ENCODE measurements at regions not wholly inside any gene's neighbourhood (a gene's known extent, or its start where the extent isn't known, plus 50 kb on each side); places are given as distances from the start of the nearest gene placed in this dataset.

- Histone ChIP-seq H3K4me3 (no peak overlapping the region), H3K9me3 (replicated peaks) (no peaks in the 10 kb centered on the region), H3K36me3 (no peaks in the 10 kb centered on the region), H3K27ac (no peak overlapping the region), H3K27me3 (replicated peaks) (no peaks in the 10 kb centered on the region), H3K4me1 (replicated peaks) (peaks cover 8% of the 10 kb centered on the region; the same call in 1 of the 2 replicates)
- no peak for DNase-seq (ENCODE audit: low read depth in 1 of 2, low spot score in 2 of 2)
Measured at GRCh38 chr1:117783606-117784396, 145.6 kb downstream of the GDAP2 start.

DNA sequence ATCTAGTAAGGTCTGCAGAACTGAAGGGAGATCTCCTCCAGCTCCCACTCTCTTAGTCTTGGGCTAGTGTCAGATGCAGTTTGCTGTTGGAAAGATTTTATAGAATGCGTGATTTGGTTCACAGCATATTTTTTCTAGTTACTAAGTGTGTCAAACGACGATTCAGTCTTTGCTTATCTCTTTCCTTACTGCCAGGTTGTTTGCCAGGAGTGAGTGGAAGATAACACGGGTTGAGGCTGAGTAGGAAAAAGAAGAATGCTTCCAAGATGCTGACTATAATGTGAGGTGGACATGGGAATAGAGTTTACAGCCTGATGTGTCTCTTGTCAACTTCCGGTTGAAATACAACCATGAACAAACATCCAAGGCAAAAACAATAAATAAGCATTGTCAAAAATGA lies 141.4 kb downstream of the GDAP2 start:
- DNase-seq (ENCODE audit: low read depth in 1 of 2, low spot score in 2 of 2): no peak
- Histone ChIP-seq H3K4me1 (replicated peaks) (0 out of 2 replicates have a peak, but pooled peaks cover 4% of the 10 kb centered on the region), H3K9me3 (replicated peaks) (no peaks in the 10 kb centered on the region)

GRCh38 chr1:117793413-117793812 lies 136.0 kb downstream of the GDAP2 start:
- peaks cover 30% of the 10 kb centered on the region for H3K4me1 ChIP-seq (replicated peaks)
- no peak overlapping the region for H3K27ac ChIP-seq
- no peaks in the 10 kb centered on the region for H3K9me3 ChIP-seq (replicated peaks)
- no peak overlapping the region for H3K4me3 ChIP-seq
- H3K36me3 ChIP-seq: no peaks in the 10 kb centered on the region
- no peak for DNase-seq (ENCODE audit: low read depth in 1 of 2, low spot score in 2 of 2)
- no peaks in the 10 kb centered on the region for H3K27me3 ChIP-seq (replicated peaks)

More for the DNA sequence above, 141.4 kb downstream of the GDAP2 start:
- Histone ChIP-seq H3K36me3 (no peaks in the 10 kb centered on the region), H3K27me3 (replicated peaks) (no peaks in the 10 kb centered on the region), H3K4me3 (no peak overlapping the region), H3K27ac (no peak overlapping the region)

DNA sequence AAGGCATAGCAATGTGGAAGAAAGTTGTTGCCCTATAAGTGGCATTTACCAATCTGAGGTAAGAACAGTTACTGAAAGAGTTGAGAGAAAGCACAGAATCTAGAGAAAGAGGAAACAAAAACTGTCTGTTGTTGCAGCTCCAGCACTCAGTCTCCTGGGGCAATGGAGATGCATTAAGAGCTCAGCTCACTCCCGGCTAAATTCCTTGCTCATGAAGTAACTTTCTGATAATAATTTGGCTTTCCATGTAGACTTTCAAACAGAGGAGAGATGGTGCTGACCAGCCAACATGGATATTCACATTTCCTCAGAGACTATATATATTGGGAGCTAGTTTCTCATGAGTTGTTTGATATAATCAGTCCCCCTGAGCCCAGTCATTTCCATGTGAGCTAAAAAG lies 135.3 kb downstream of the GDAP2 start:
- H3K4me1 ChIP-seq (replicated peaks): peaks cover 30% of the 10 kb centered on the region
- H3K27ac ChIP-seq: peak overlapping the region; percentile 20; the same call in 1 of the 2 replicates

DNA sequence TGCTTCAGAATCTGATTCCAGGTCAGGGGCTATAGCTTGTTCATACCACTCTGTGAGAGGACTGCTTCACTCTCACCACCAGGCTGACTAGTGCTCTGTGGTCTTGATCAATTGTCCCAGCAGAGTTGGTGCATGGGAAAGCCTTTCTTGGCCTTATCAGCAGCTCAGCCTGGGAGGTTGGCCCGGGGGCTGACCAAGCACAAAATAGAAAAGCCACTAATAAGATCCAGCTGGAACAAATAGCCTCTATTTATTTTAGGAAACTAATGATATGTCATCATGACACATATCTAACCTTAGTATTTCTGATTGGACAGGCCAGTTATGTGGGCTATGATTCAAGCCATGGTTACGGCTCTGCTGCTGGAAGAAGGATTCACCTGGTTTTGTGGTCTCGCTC lies 134.2 kb downstream of the GDAP2 start:
- Histone ChIP-seq H3K4me1 (replicated peaks) (peaks cover 30% of the 10 kb centered on the region), H3K36me3 (no peaks in the 10 kb centered on the region), H3K27ac (peak overlapping the region; percentile 41), H3K4me3 (no peak overlapping the region), H3K27me3 (replicated peaks) (no peaks in the 10 kb centered on the region), H3K9me3 (replicated peaks) (no peaks in the 10 kb centered on the region)
- peak; percentile 80 to 83 for DNase-seq (ENCODE audit: low read depth in 1 of 2, low spot score in 2 of 2)

More for the DNA sequence above, 135.3 kb downstream of the GDAP2 start:
- no peaks in the 10 kb centered on the region for H3K9me3 ChIP-seq (replicated peaks)
- no peaks in the 10 kb centered on the region for H3K36me3 ChIP-seq
- DNase-seq (ENCODE audit: low read depth in 1 of 2, low spot score in 2 of 2): no peak
- H3K27me3 ChIP-seq (replicated peaks): no peaks in the 10 kb centered on the region
- no peak overlapping the region for H3K4me3 ChIP-seq

- DNase-seq (ENCODE audit: low read depth in 1 of 2, low spot score in 2 of 2): peak in 1 of 2 experiments; percentile 17
Measured at GRCh38 chr1:117795792-117796191, 133.6 kb downstream of the GDAP2 start.

DNA sequence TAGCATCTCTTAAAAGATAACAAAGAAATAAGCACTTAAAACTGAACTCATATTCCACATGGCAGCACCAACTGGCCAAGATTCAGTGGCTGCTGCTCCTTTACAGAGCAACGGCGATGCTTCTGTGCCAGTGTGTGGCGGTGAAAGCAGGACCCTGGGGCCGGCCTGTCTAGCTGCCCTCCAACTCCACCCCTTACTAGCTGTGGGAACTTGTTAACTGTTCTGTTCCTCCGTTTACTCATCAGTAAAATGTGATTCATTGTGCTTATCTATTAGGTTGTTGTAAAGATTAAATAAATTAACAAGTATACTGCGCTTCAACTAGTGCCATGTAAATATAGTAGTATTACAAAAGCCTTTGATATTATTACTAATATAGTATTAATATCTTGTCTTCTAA lies 133.2 kb downstream of the GDAP2 start:
- peak in 1 of 2 experiments; percentile 35 for DNase-seq (ENCODE audit: low read depth in 1 of 2, low spot score in 2 of 2)
- H3K4me1 ChIP-seq (replicated peaks): peaks cover 30% of the 10 kb centered on the region
- no peaks in the 10 kb centered on the region for H3K36me3 ChIP-seq
- no peaks in the 10 kb centered on the region for H3K27me3 ChIP-seq (replicated peaks)
- no peaks in the 10 kb centered on the region for H3K9me3 ChIP-seq (replicated peaks)
- peak overlapping the region; percentile 41 for H3K27ac ChIP-seq
- H3K4me3 ChIP-seq: no peak overlapping the region

More at GRCh38 chr1:117795792-117796191, 133.6 kb downstream of the GDAP2 start:
- Histone ChIP-seq H3K9me3 (replicated peaks) (no peaks in the 10 kb centered on the region), H3K4me3 (no peak overlapping the region), H3K27me3 (replicated peaks) (no peaks in the 10 kb centered on the region), H3K4me1 (replicated peaks) (peaks cover 30% of the 10 kb centered on the region), H3K36me3 (no peaks in the 10 kb centered on the region), H3K27ac (peak overlapping the region; percentile 41)

GRCh38 chr1:117798550-117798949 lies 130.9 kb downstream of the GDAP2 start:
- no peaks in the 10 kb centered on the region for H3K27me3 ChIP-seq (replicated peaks)
- peaks cover 35% of the 10 kb centered on the region for H3K4me1 ChIP-seq (replicated peaks)
- no peaks in the 10 kb centered on the region for H3K36me3 ChIP-seq
- no peak overlapping the region for H3K27ac ChIP-seq
- no peak overlapping the region for H3K4me3 ChIP-seq
- no peak for DNase-seq (ENCODE audit: low read depth in 1 of 2, low spot score in 2 of 2)
- no peaks in the 10 kb centered on the region for H3K9me3 ChIP-seq (replicated peaks)

- H3K4me1 ChIP-seq (replicated peaks): peaks cover 6% of the 10 kb centered on the region; the same call in 1 of the 2 replicates
- no peaks in the 10 kb centered on the region for H3K27me3 ChIP-seq (replicated peaks)
- H3K9me3 ChIP-seq (replicated peaks): no peaks in the 10 kb centered on the region
- no peak overlapping the region for H3K4me3 ChIP-seq
- H3K36me3 ChIP-seq: no peaks in the 10 kb centered on the region
- H3K27ac ChIP-seq: no peak overlapping the region
- no peak for DNase-seq (ENCODE audit: low read depth in 1 of 2, low spot score in 2 of 2)
Measured at GRCh38 chr1:117802531-117803257, 126.7 kb downstream of the GDAP2 start.

DNA sequence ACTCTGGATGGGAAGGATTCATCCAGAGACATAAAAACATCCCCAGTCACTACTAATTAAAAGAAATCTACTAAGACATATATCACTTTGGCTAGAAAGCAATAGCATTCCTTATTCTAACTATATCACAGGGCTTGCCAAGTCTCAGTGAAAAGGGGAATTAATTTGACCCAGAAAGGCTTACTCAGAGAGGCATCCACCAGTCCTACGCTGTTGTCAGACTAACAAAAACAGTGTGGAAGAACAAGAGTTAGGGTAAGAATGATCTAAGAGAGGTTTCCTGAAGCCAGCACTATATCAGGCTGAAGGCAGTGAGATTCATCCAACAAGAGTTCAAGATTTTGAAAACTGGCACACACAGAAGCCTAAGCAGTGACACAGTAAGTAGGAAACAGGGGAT lies 126.1 kb downstream of the GDAP2 start:
- Histone ChIP-seq H3K9me3 (replicated peaks) (no peaks in the 10 kb centered on the region), H3K4me1 (replicated peaks) (peaks cover 6% of the 10 kb centered on the region; the same call in 1 of the 2 replicates), H3K4me3 (no peak overlapping the region), H3K27ac (no peak overlapping the region), H3K27me3 (replicated peaks) (no peaks in the 10 kb centered on the region), H3K36me3 (no peaks in the 10 kb centered on the region)
- DNase-seq (ENCODE audit: low read depth in 1 of 2, low spot score in 2 of 2): no peak

DNA sequence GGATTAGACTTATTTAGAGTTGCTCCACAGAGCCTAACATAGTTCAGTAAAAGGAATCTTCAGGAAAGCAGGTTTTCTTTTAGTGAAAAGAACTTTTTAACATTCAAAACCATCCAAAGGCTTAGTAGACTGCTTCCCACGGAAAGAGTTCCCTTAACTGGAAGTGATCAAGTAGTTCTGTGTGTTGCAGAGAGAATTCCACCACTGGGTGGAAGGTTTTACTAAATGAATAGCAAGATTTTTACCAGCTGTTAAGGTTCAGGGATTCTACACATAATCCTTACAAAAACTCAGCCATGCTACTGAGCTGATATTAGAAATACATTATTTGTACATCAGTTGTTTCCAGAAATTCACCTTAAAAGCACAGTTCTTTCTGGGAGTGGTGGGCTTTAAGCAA lies 119.7 kb downstream of the GDAP2 start:
- peaks cover 16% of the 10 kb centered on the region for H3K4me1 ChIP-seq (replicated peaks)
- DNase-seq (ENCODE audit: low read depth in 1 of 2, low spot score in 2 of 2): no peak
- no peak overlapping the region for H3K4me3 ChIP-seq
- no peaks in the 10 kb centered on the region for H3K36me3 ChIP-seq
- H3K27ac ChIP-seq: no peak overlapping the region
- no peaks in the 10 kb centered on the region for H3K9me3 ChIP-seq (replicated peaks)
- H3K27me3 ChIP-seq (replicated peaks): no peaks in the 10 kb centered on the region

DNA sequence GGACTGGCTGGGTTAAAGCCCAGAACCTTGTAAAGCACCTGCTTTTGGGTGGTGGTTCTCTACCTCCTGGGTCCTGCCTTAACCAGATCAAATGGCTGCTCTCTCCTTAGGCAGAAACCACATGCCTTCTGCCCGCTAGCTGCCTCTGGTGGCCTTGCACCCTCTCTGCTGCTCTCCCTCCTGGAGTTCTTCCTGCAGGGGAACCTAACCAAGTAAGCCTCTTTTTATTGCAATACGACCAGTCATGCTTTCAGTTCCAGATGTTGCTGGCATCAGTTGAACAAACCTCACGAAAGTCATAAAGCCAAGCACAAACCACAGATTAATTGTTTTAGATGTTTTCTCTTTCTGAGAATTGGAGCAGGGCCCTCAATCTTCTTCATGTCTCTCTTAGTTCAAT lies 118.9 kb downstream of the GDAP2 start:
- Histone ChIP-seq H3K27me3 (replicated peaks) (no peaks in the 10 kb centered on the region), H3K36me3 (no peaks in the 10 kb centered on the region), H3K4me3 (no peak overlapping the region), H3K4me1 (replicated peaks) (peaks cover 24% of the 10 kb centered on the region), H3K9me3 (replicated peaks) (no peaks in the 10 kb centered on the region), H3K27ac (no peak overlapping the region)
- DNase-seq (ENCODE audit: low read depth in 1 of 2, low spot score in 2 of 2): no peak

- no peaks in the 10 kb centered on the region for H3K36me3 ChIP-seq
- H3K4me3 ChIP-seq: no peak overlapping the region
- no peak for DNase-seq (ENCODE audit: low read depth in 1 of 2, low spot score in 2 of 2)
- H3K27ac ChIP-seq: no peak overlapping the region
- no peaks in the 10 kb centered on the region for H3K27me3 ChIP-seq (replicated peaks)
- H3K4me1 ChIP-seq (replicated peaks): peaks cover 27% of the 10 kb centered on the region
- no peaks in the 10 kb centered on the region for H3K9me3 ChIP-seq (replicated peaks)
Measured at GRCh38 chr1:117812869-117813511, 116.4 kb downstream of the GDAP2 start.

All from SJSA1 (cell line).